ENCODE measurements at regions not wholly inside any gene's neighbourhood (a gene's known extent, or its start where the extent isn't known, plus 50 kb on each side); places are given as distances from the start of the nearest gene placed in this dataset.
"Not testable (repeated sequence)": the region's sequence is repeated elsewhere in the genome, so short reads cannot be mapped to it uniquely, and the experiment has no call there.

GRCh38 chr18:44568986-44569385 lies 111.7 kb upstream of the SETBP1 start:
- DNase-seq, result no peak

- no peak for DNase-seq
These were observed 111.2 kb upstream of the SETBP1 start for GRCh38 chr18:44569391-44570055.

- DNase-seq, result no peak
These were observed 101.5 kb upstream of the SETBP1 start for GRCh38 chr18:44579028-44579702.

- no peak for DNase-seq
These were observed 100.9 kb upstream of the SETBP1 start for GRCh38 chr18:44579745-44580144.

- DNase-seq, result no peak
These were observed 100.5 kb upstream of the SETBP1 start for GRCh38 chr18:44580159-44580558.

- DNase-seq, result not testable (repeated sequence)
These were observed 99.9 kb upstream of the SETBP1 start for GRCh38 chr18:44580782-44581181.

- no peak for DNase-seq
These were observed 98.2 kb upstream of the SETBP1 start for GRCh38 chr18:44582456-44582855.

GRCh38 chr18:44584900-44585299 lies 95.8 kb upstream of the SETBP1 start:
- DNase-seq, result no peak

GRCh38 chr18:44586782-44587524 lies 93.7 kb upstream of the SETBP1 start:
- no peak for DNase-seq

GRCh38 chr18:44588508-44588907 lies 92.2 kb upstream of the SETBP1 start:
- DNase-seq, result no peak

- no peak for DNase-seq
These were observed 90.9 kb upstream of the SETBP1 start for GRCh38 chr18:44589693-44590355.

GRCh38 chr18:44590956-44591670 lies 89.6 kb upstream of the SETBP1 start:
- no peak for DNase-seq

- no peak for DNase-seq
These were observed 88.0 kb upstream of the SETBP1 start for GRCh38 chr18:44592639-44593038.

- DNase-seq, result no peak
These were observed 85.8 kb upstream of the SETBP1 start for GRCh38 chr18:44594799-44595467.

GRCh38 chr18:44597797-44598196 lies 82.9 kb upstream of the SETBP1 start:
- no peak for DNase-seq

GRCh38 chr18:44598514-44598913 lies 82.2 kb upstream of the SETBP1 start:
- DNase-seq, result no peak

GRCh38 chr18:44599412-44599811 lies 81.3 kb upstream of the SETBP1 start:
- no peak for DNase-seq

- DNase-seq, result no peak
These were observed 79.2 kb upstream of the SETBP1 start for GRCh38 chr18:44601447-44601846.

GRCh38 chr18:44602380-44602779 lies 78.3 kb upstream of the SETBP1 start:
- DNase-seq, result no peak

- DNase-seq, result no peak
These were observed 77.8 kb upstream of the SETBP1 start for GRCh38 chr18:44602845-44603244.

GRCh38 chr18:44609181-44609941 lies 71.3 kb upstream of the SETBP1 start:
- DNase-seq, result no peak
